ENCODE measurements at regions not wholly inside any gene's neighbourhood (a gene's known extent, or its start where the extent isn't known, plus 50 kb on each side); places are given as distances from the start of the nearest gene placed in this dataset.

- Histone ChIP-seq H3K4me3 (ENCODE audit: low read length) (no peak overlapping the region), H3K4me1 (ENCODE audit: insufficient read depth, low read length) (peaks cover 48% of the 10 kb centered on the region), H3K27me3 (ENCODE audit: insufficient read depth, low read length) (no peaks in the 10 kb centered on the region), H3K9me3 (ENCODE audit: low read depth, low read length) (no peaks in the 10 kb centered on the region)
These were observed 113.4 kb downstream of the CD47 start for GRCh38 chr3:107977221-107978130.

GRCh38 chr3:107976202-107976800 is 114.5 kb downstream of the CD47 start:
- Histone ChIP-seq H3K27me3 (ENCODE audit: insufficient read depth, low read length) (no peaks in the 10 kb centered on the region), H3K9me3 (ENCODE audit: low read depth, low read length) (no peaks in the 10 kb centered on the region), H3K4me3 (ENCODE audit: low read length) (no peak overlapping the region), H3K4me1 (ENCODE audit: insufficient read depth, low read length) (peaks cover 41% of the 10 kb centered on the region)

GRCh38 chr3:107975529-107976201 is 115.2 kb downstream of the CD47 start:
- Histone ChIP-seq H3K9me3 (ENCODE audit: low read depth, low read length) (no peaks in the 10 kb centered on the region), H3K4me1 (ENCODE audit: insufficient read depth, low read length) (peaks cover 40% of the 10 kb centered on the region), H3K4me3 (ENCODE audit: low read length) (no peak overlapping the region), H3K27me3 (ENCODE audit: insufficient read depth, low read length) (no peaks in the 10 kb centered on the region)

DNA sequence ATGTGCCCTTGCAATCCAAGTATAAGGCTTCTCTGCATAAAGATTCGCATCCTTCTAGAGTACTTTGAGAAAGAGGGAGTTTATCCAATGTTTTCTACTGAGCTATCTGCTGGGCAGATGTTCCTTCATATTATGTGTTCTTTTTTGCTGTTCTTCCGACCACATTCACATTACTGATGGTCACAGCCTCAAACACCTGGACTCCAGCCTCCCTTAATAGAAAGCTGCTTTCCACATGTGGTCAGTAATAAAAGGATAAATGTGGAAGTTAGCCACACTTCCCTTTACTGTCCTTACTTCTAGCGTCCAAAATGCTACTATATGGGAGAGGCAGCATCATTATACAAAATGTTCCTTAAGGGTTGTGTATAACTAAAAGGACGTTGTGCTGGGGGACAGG is 116.9 kb downstream of the CD47 start:
- Histone ChIP-seq H3K4me3 (ENCODE audit: low read length) (no peak overlapping the region), H3K9me3 (ENCODE audit: low read depth, low read length) (no peaks in the 10 kb centered on the region), H3K27me3 (ENCODE audit: insufficient read depth, low read length) (no peaks in the 10 kb centered on the region), H3K4me1 (ENCODE audit: insufficient read depth, low read length) (peaks cover 32% of the 10 kb centered on the region)

DNA sequence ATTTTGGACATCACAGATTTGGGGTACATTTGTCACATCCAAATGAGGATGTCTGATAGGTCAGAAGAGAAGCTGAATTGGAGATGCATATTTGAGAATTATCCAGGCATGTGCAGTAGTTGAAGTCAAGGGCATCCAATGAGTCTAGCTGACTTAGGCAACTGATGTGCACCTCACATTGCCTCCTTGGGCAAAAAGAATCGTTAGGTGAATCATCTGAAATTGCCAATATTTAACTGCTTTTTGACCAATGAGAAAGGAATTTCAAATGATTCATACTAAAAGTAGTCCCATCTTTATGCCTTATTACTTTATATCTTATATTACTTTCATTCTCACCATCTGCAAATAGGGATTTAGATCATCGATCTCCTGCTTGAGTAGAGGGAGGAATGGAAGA is 117.7 kb downstream of the CD47 start:
- Histone ChIP-seq H3K9me3 (ENCODE audit: low read depth, low read length) (no peaks in the 10 kb centered on the region), H3K4me1 (ENCODE audit: insufficient read depth, low read length) (peaks cover 24% of the 10 kb centered on the region), H3K4me3 (ENCODE audit: low read length) (no peak overlapping the region), H3K27me3 (ENCODE audit: insufficient read depth, low read length) (no peaks in the 10 kb centered on the region)

- Histone ChIP-seq H3K27me3 (ENCODE audit: insufficient read depth, low read length) (no peaks in the 10 kb centered on the region), H3K9me3 (ENCODE audit: low read depth, low read length) (no peaks in the 10 kb centered on the region), H3K4me3 (ENCODE audit: low read length) (no peak overlapping the region), H3K4me1 (ENCODE audit: insufficient read depth, low read length) (peaks cover 12% of the 10 kb centered on the region)
These were observed 119.7 kb downstream of the CD47 start for GRCh38 chr3:107970993-107971580.

GRCh38 chr3:107969994-107970819 is 120.6 kb downstream of the CD47 start:
- no peak overlapping the region for H3K4me3 ChIP-seq (ENCODE audit: low read length)
- H3K27me3 ChIP-seq (ENCODE audit: insufficient read depth, low read length): no peaks in the 10 kb centered on the region
- H3K9me3 ChIP-seq (ENCODE audit: low read depth, low read length): no peaks in the 10 kb centered on the region

DNA sequence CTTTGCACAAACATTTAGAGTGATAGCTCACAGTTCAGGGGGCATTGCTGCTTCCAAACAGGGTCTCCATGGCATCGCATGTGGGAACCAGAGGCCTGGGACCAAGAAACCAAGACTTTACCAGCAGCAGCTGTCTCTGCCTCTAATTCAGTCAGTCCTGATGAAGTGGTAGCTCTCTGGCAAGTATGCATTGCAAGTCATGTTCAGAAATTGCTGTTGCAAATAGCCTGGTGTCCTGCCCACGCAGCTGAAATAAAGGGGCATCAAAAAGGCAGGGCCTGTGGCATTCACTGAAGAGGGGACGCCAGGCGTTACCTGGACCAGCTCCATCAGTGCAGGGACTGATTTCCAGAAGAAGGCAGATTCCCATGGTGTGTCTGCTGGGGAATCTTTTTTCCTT is 121.3 kb downstream of the CD47 start:
- Histone ChIP-seq H3K27me3 (ENCODE audit: insufficient read depth, low read length) (no peaks in the 10 kb centered on the region), H3K4me1 (ENCODE audit: insufficient read depth, low read length) (no peaks in the 10 kb centered on the region), H3K9me3 (ENCODE audit: low read depth, low read length) (no peaks in the 10 kb centered on the region), H3K4me3 (ENCODE audit: low read length) (no peak overlapping the region)

More at GRCh38 chr3:107969994-107970819, 120.6 kb downstream of the CD47 start:
- H3K4me1 ChIP-seq (ENCODE audit: insufficient read depth, low read length): peaks cover 3% of the 10 kb centered on the region

GRCh38 chr3:107966276-107966675 is 124.6 kb downstream of the CD47 start:
- no peak overlapping the region for H3K4me3 ChIP-seq (ENCODE audit: low read length)
- H3K4me1 ChIP-seq (ENCODE audit: insufficient read depth, low read length): no peaks in the 10 kb centered on the region
- no peaks in the 10 kb centered on the region for H3K27me3 ChIP-seq (ENCODE audit: insufficient read depth, low read length)
- no peaks in the 10 kb centered on the region for H3K9me3 ChIP-seq (ENCODE audit: low read depth, low read length)

DNA sequence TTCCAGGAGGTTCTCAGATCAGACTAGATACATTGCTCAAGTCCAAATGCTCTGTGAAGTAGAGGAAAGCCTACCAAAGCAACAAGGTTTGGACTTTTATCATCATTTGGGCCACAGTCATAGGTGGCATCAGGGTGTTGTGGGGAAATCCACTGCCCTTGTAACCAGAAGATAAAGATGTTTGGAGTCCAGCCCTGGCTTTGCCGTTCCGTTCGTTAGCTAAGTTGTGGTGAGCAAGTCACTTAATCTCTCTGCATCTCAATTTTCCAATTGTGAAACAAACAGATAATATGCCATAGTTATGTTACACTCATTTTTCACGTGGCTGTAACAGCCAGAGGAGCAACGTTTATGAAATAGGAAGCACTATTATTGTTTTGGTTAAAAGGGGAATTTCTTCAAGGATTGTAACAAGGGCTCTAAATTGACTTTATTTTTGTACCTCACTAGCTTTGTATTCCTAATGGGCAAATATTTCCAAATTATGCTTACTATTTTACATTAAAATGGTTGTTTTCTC is 125.6 kb downstream of the CD47 start:
- H3K27me3 ChIP-seq (ENCODE audit: insufficient read depth, low read length): no peaks in the 10 kb centered on the region
- H3K4me1 ChIP-seq (ENCODE audit: insufficient read depth, low read length): no peaks in the 10 kb centered on the region
- no peak overlapping the region for H3K4me3 ChIP-seq (ENCODE audit: low read length)
- H3K9me3 ChIP-seq (ENCODE audit: low read depth, low read length): no peaks in the 10 kb centered on the region

DNA sequence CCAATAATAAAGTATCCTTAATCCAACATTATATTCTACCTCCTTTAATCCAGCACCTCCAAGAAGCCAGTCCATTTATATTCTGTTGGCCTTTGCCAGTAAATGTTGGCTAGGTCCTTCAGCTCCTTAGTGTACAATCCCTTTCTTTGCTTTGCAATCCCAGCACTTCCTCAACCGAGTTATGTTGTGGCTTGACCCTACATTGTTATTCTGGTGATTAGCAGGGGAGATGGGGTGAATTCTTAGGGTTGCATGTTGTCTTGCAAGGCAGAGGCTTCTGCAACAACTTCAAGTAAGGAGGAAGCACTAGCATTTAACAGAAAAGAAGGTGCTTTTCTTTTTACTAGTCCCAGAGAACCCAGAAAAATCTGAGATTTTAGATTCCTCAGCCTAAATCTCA is 127.2 kb downstream of the CD47 start:
- no peaks in the 10 kb centered on the region for H3K4me1 ChIP-seq (ENCODE audit: insufficient read depth, low read length)
- H3K9me3 ChIP-seq (ENCODE audit: low read depth, low read length): no peaks in the 10 kb centered on the region
- no peaks in the 10 kb centered on the region for H3K27me3 ChIP-seq (ENCODE audit: insufficient read depth, low read length)
- no peak overlapping the region for H3K4me3 ChIP-seq (ENCODE audit: low read length)

GRCh38 chr3:107962946-107963345 is 127.9 kb downstream of the CD47 start:
- Histone ChIP-seq H3K4me3 (ENCODE audit: low read length) (no peak overlapping the region), H3K9me3 (ENCODE audit: low read depth, low read length) (no peaks in the 10 kb centered on the region), H3K27me3 (ENCODE audit: insufficient read depth, low read length) (no peaks in the 10 kb centered on the region), H3K4me1 (ENCODE audit: insufficient read depth, low read length) (no peaks in the 10 kb centered on the region)

- Histone ChIP-seq H3K4me1 (ENCODE audit: insufficient read depth, low read length) (no peaks in the 10 kb centered on the region), H3K27me3 (ENCODE audit: insufficient read depth, low read length) (no peaks in the 10 kb centered on the region), H3K4me3 (ENCODE audit: low read length) (no peak overlapping the region), H3K9me3 (ENCODE audit: low read depth, low read length) (no peaks in the 10 kb centered on the region)
These were observed 128.8 kb downstream of the CD47 start for GRCh38 chr3:107962037-107962436.

DNA sequence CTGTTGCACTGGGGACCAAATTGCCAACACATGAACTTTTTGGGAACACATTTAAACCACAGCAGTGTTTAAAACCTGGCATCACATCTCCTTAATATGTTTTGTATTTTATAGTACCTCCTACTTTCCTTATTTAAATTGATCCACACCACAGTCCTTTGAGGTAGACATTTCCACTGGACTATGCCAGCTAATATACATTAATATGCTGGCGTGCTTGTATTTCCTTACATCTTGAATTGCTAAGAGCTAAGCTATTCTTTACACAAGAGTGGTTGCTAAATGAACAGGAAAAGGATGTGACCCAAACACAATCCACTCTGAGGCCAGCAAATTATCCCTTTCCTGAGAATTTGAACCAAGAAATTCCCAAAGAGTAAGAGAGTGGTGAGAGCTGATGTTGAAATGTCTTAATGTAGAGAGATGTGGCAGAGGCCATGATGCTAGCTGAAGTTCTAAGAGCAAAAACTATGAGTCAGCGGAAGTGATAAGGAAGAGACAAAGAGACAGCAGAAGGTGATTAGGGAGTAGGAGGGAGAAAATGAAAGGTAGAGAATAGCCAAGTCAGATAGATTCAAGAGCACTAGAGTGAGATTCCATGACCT is 131.2 kb downstream of the CD47 start:
- H3K4me1 ChIP-seq (ENCODE audit: insufficient read depth, low read length): no peaks in the 10 kb centered on the region
- H3K4me3 ChIP-seq (ENCODE audit: low read length): no peak overlapping the region
- no peaks in the 10 kb centered on the region for H3K9me3 ChIP-seq (ENCODE audit: low read depth, low read length)
- H3K27me3 ChIP-seq (ENCODE audit: insufficient read depth, low read length): no peaks in the 10 kb centered on the region
